A673 (cell line): ENCODE measurements at regions not wholly inside any gene's neighbourhood (a gene's known extent, or its start where the extent isn't known, plus 50 kb on each side); places are given as distances from the start of the nearest gene placed in this dataset.

ENCODE experiments used
- BruUV-seq: library from RNA; stranded (reverse); fragments of 400-500 nt; replicated peaks from 2 replicates; lab custom pipeline; 2021; lab: Mats Ljungman, UMichigan
- CTCF ChIA-PET: fragments of 300-600 bp; sonication (Branson Sonifier 250); formaldehyde crosslinking; loops from one replicate; lab custom pipeline; 2022; ENCODE audit warnings: antibody characterized with exemption; lab: Charles Lee
- POLR2A ChIA-PET: fragments of 300-600 bp; sonication (Branson Sonifier 250); formaldehyde crosslinking; loops from one replicate; lab custom pipeline; 2022; ENCODE audit warnings: antibody characterized with exemption; ENCODE audit not compliant: low non-redundant PET; lab: Charles Lee
- DNase-seq: peaks from one replicate; pipeline ENCODE4 v3.0.0-alpha.2; 2015; ENCODE audit warnings: low spot score
- H3K27ac ChIP-seq: fragments of 200-600 bp; sonication (generic); 2 replicates; pipeline ENCODE4 v1.5.1; 2016; ENCODE audit warnings: mixed run types, low read depth, mild to moderate bottlenecking, mixed read lengths, antibody characterized with exemption, low read length; ENCODE audit not compliant: poor library complexity, severe bottlenecking
- H3K27me3 ChIP-seq: fragments of 200-600 bp; sonication (generic); replicated peaks from 2 replicates; pipeline ENCODE4 v1.6.1; 2017; ENCODE audit warnings: mixed run types, low read depth, mild to moderate bottlenecking, mixed read lengths, antibody characterized with exemption, low read length; ENCODE audit not compliant: insufficient read depth, poor library complexity
- H3K36me3 ChIP-seq: fragments of 200-600 bp; sonication (generic); 2 replicates; pipeline ENCODE4 v1.6.1; 2016; ENCODE audit warnings: mixed run types, mild to moderate bottlenecking, mixed read lengths, antibody characterized with exemption, low read length; ENCODE audit not compliant: insufficient read depth, poor library complexity, severe bottlenecking
- H3K4me1 ChIP-seq: fragments of 200-600 bp; sonication (generic); 2 replicates; pipeline ENCODE4 v1.6.1; 2017; ENCODE audit warnings: mixed run types, mild to moderate bottlenecking, mixed read lengths, antibody characterized with exemption, low read length; ENCODE audit not compliant: insufficient read depth, poor library complexity, severe bottlenecking
- H3K4me3 ChIP-seq: fragments of 200-600 bp; sonication (generic); 2 replicates; pipeline ENCODE4 v1.5.1; 2016; ENCODE audit warnings: low read depth, mixed run types, mild to moderate bottlenecking, mixed read lengths, low read length; ENCODE audit not compliant: poor library complexity, severe bottlenecking
- H3K9me3 ChIP-seq: fragments of 200-600 bp; sonication (generic); 2 replicates; pipeline ENCODE4 v1.6.1; 2016; ENCODE audit warnings: mixed run types, low read depth, mild to moderate bottlenecking, mixed read lengths, antibody characterized with exemption, low read length; ENCODE audit not compliant: poor library complexity, severe bottlenecking
- EZH2 ChIP-seq: fragments of 200-600 bp; sonication (generic); IDR thresholded peaks from 2 replicates; pipeline ENCODE4 v1.6.1; 2017; ENCODE audit warnings: borderline replicate concordance, low read depth, mild to moderate bottlenecking, mixed read lengths, antibody characterized with exemption, low read length; ENCODE audit not compliant: poor library complexity, severe bottlenecking
- intact Hi-C: fragments of 100-400 bp; cut with micrococcal nuclease; formaldehyde crosslinking; loops from one replicate; pipeline ENCODE4 v1.10.0; 2022; ENCODE audit not compliant: unreplicated experiment
- TF ChIP-seq, protein P1 (sequence below): fragments of 300-800, 200-600 bp; sonication (generic); conservative IDR thresholded peaks from 2 replicates; pipeline ENCODE4 v1.5.1; 2017; ENCODE audit warnings: low read depth, mild to moderate bottlenecking, antibody characterized with exemption, low read length, moderate library complexity, mixed read lengths

DNA sequence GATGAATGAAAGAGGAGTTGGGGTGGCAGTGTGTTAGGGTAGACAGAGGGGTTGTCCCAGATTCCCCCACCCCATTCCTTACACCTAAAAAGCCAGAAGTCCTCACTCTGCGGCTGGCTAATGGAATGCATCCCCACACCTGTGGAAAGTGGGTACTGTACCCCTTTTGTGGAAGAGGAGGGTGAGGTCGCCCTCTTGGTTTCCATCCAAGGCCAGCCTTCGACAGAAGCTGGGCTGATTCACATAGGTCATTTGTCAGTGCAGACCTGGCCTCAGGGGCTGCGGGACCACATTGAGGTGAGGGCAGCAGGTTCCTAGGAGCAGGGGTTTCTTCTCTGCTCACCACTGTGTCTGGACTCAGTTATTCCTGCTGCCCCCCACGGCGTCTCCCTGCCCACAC, 671.6 kb downstream of the MATN1 start:
- DNase-seq: no peak
- no TSS peak for BruUV-seq
- ChIA-PET POLR2A (no interaction called here), CTCF (no interaction called here)
- Histone ChIP-seq H3K4me1 (no peaks in the 10 kb centered on the region), H3K9me3 (no peaks in the 10 kb centered on the region), H3K27me3 (peaks cover 14% of the 10 kb centered on the region), H3K4me3 (no peak overlapping the region), H3K36me3 (no peaks in the 10 kb centered on the region), H3K27ac (no peak overlapping the region)
- TF ChIP-seq, protein P1, sequence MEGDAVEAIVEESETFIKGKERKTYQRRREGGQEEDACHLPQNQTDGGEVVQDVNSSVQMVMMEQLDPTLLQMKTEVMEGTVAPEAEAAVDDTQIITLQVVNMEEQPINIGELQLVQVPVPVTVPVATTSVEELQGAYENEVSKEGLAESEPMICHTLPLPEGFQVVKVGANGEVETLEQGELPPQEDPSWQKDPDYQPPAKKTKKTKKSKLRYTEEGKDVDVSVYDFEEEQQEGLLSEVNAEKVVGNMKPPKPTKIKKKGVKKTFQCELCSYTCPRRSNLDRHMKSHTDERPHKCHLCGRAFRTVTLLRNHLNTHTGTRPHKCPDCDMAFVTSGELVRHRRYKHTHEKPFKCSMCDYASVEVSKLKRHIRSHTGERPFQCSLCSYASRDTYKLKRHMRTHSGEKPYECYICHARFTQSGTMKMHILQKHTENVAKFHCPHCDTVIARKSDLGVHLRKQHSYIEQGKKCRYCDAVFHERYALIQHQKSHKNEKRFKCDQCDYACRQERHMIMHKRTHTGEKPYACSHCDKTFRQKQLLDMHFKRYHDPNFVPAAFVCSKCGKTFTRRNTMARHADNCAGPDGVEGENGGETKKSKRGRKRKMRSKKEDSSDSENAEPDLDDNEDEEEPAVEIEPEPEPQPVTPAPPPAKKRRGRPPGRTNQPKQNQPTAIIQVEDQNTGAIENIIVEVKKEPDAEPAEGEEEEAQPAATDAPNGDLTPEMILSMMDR: no peak
- TF ChIP-seq EZH2: no peak
- intact Hi-C loops: loop anchor here (10.0 kb wide), 1 partner anchor 57 kb away; no protein-coding TSS in a partner anchor

- intact Hi-C loops: loop anchor here (10.0 kb wide), 1 partner anchor 55 kb away; no protein-coding TSS in a partner anchor
- Histone ChIP-seq H3K4me1 (no peaks in the 10 kb centered on the region), H3K27me3 (peaks cover 8% of the 10 kb centered on the region), H3K4me3 (no peak overlapping the region), H3K9me3 (no peaks in the 10 kb centered on the region), H3K27ac (no peak overlapping the region), H3K36me3 (no peaks in the 10 kb centered on the region)
- CTCF ChIA-PET: no interaction called here
- no peak for TF ChIP-seq EZH2
- TF ChIP-seq, protein P1: no peak
- BruUV-seq: no TSS peak
- no peak for DNase-seq
- POLR2A ChIA-PET: interaction anchor here (0.6 kb wide), 1 partner anchor 1175 kb away, joined by 3 read pairs; no protein-coding TSS in a partner anchor
Measured at GRCh38 chr1:30049748-30050296, 673.6 kb downstream of the MATN1 start.

GRCh38 chr1:30048905-30049304, 674.5 kb downstream of the MATN1 start:
- ChIA-PET POLR2A (interaction anchor here (0.6 kb wide), 1 partner anchor 1174 kb away, joined by 3 read pairs; no protein-coding TSS in a partner anchor), CTCF (no interaction called here)
- TF ChIP-seq, protein P1: no peak
- no peak for TF ChIP-seq EZH2
- no peaks in the 10 kb centered on the region for H3K4me1 ChIP-seq
- no peak overlapping the region for H3K4me3 ChIP-seq
- DNase-seq: no peak
- intact Hi-C loops: no loop called here
- H3K36me3 ChIP-seq: no peaks in the 10 kb centered on the region
- no peaks in the 10 kb centered on the region for H3K9me3 ChIP-seq
- H3K27ac ChIP-seq: no peak overlapping the region
- BruUV-seq: no TSS peak
- H3K27me3 ChIP-seq: peaks cover 5% of the 10 kb centered on the region
